ENCODE measurements at regions not wholly inside any gene's neighbourhood (a gene's known extent, or its start where the extent isn't known, plus 50 kb on each side); places are given as distances from the start of the nearest gene placed in this dataset.

DNA sequence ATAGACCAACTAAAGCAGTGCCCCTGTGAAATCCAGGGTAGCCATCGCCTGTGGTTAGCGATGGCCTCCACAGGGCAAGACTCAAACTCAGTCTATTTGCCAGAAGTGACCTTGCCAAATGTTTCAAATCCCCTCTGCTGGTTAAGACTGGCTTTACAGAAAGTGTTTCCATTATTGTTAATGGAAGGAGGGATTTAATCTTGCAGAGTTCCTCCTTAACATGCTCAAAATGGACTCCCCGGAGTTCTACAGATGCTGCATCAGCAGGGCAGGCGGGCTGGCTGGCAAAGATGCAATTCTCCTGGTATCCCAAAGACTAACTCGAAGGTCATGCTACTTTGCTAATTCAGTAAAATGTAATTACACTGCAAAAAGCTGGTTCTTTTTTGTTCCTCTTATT, 313.0 kb upstream of the SLC7A11 start:
- DNase-seq = no peak

DNA sequence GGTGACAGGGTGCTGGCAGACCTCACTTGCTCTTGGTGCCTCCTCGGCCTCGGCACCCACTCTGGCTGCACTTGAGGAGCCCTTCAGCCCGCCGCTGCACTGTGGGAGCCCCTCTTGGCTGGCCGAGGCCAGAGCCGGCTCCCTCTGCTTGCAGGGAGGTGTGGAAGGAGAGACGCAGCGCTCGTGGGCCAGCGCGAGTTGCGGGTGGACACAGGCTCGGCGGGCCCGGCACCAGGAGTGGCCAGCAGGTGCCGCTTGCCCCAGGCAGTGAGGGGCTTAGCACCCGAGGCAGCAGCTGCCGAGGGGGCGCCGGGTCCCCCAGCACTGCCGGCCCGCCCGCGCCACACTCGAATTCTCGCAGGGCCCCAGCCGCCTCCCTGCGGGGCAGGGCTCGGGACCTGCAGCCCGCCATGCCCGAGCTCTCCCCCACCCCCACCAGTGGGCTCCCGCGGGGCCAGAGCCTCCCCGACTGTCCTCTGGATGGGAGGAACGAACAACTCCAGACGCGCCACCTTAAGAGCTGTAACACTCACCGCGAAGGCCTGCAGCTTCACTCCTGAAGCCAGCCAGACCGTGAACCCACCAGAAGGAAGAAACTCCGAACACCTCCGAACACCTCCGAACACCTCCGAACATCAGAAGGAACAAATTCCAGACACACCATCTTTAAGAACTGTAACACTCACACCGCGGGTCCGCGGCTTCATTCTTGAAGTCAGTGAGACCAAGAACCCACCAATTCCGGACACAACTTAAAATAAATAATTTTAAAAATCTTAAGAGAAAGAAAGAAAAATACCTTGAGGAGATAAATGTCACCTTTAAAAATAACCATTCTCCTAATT, 311.1 kb upstream of the SLC7A11 start:
- DNase-seq = no peak

DNA sequence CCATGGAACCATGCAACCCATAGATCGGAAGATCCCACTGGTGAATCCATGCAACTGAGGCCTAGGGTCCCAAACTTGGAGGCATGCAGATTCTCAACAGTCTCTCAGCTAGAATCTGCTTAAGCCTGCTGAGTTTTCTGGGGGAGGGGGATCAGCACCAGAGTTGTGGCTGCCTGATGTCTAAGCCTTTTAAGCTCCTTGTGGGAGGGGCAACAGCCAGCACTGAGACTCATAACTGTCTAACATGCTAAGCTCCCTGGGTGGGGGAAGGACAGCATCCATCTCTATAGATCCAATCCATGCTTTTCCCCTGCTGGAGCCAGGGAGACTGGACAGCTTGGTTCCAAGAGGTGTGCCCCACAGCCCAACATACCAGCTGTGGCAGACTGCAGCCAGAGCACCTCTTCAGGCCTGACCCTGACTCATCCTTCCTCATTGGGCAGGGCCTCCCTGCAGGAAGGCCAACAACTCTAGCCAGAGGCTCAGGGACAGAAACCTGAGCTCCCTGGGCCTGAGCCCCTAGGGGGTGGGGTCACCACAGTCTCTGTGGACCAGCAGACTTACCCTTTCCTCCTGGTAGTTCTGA, 300.1 kb upstream of the SLC7A11 start:
- no peak for DNase-seq

- no peak for DNase-seq
These were observed 298.1 kb upstream of the SLC7A11 start for GRCh38 chr4:138540056-138540800.

- no peak for DNase-seq
These were observed 296.6 kb upstream of the SLC7A11 start for GRCh38 chr4:138538743-138539142.

GRCh38 chr4:138537731-138538490, 295.8 kb upstream of the SLC7A11 start:
- DNase-seq = no peak

DNA sequence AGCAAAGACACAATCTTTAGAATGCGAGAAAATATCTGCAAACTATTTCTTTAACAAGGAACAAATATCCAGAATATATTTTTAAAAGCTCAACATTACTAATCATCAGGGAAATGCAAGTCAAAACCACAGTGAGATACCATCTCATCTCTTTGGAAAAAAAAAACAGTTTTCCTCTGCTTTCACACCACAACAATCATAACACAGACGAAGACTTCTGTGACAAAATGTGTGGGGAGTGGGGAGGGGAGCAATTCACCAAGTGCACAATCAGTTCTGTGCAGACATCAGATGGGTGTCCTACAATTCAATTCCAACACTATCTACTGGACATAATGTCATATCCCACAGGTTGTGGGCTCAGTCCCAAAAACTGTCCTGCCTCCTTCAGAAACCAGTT, 293.2 kb upstream of the SLC7A11 start:
- DNase-seq = no peak

DNA sequence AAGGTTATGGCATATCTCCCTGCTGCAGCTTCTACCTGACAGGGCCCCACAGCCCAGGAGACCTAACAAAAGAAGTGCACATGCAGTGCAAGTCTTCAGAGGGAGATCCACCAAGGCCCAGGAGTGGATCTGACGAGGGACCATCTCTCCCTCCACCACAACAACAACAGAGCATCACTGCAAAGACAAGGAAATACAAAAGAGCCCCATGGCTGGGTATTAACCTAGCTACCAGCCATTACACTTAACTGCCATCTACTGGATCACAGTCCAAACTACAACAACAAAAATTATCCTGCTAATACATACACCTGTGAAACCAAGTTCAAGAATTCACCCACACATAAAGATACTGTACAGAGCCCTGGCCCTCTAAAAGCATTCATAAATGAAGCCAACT, 280.2 kb upstream of the SLC7A11 start:
- no peak for DNase-seq

GRCh38 chr4:138521809-138522208, 279.7 kb upstream of the SLC7A11 start:
- DNase-seq = no peak

DNA sequence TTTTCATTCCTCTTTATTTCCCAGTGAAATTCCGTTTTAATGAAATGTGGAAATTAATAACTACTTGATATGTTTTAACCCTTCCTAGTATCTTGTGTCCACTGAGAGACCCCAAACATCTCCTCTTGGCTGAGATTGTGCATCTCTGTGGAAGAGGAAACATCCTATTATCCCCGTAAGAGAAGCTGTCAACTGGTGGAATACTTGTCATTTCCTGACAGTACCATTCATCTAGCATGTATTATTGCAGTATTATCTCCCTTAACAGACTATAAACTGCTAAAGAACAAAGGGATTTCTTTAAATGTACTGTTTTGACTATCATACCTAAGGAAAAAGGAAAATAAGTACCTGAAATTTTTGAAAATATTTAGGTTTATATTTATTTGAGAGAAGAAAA, 277.3 kb upstream of the SLC7A11 start:
- no peak for DNase-seq

DNA sequence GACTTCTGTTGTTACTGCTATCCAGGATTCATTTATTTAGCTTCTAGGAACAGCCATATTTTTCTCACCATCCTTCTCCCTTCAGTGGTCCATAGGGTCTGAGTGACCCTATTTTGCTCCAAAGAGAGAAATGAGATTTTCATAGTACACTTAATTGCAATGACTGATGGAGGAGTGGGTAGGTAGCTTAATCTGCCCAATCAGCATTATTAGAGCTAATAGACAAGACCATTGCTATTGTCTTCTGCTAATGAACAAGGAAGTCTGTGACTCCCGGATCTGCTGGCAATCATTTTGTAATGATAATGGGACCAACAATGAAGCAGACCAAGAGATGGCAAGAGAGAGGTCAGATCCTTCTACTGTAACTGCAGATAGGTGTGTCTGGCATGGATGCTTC, 271.4 kb upstream of the SLC7A11 start:
- no peak for DNase-seq

DNA sequence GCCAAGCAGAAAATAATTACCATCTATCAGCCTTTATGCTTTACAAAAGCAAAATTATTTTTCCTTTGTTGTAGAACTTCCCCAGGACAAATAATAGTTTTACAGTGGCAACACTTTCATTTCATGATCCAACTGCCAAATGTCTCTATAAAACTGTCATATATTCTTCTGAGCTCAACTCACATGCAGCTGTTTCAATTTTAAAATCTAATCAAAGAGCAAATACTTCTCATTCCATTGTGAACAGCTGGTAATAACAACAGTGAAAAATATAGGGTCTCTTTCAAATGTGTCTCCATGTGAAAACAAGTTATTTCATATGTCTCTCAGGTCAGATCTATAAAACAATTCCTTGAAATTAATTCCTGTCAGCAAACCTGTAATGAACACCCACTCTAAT, 270.6 kb upstream of the SLC7A11 start:
- DNase-seq = no peak

DNA sequence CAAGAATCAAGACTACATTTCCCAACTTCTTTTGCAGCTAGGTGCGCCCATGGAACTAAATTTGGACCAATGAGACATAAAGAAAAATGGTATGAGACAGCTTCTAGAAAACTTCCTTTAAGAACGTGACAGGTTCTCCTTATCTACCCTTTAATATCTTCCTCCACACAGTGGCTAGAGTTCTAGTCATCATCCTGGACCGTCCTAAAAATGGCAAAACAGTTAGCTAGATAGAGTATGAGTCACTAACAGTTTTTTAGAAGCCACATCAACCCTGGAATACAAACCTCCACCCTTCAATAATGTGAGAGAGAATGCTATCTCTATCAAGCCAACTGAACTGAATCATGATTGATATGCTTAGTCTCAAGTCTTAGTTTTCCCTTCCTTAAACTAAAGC, 267.9 kb upstream of the SLC7A11 start:
- DNase-seq = no peak

GRCh38 chr4:138509346-138509745, 267.2 kb upstream of the SLC7A11 start:
- no peak for DNase-seq

DNA sequence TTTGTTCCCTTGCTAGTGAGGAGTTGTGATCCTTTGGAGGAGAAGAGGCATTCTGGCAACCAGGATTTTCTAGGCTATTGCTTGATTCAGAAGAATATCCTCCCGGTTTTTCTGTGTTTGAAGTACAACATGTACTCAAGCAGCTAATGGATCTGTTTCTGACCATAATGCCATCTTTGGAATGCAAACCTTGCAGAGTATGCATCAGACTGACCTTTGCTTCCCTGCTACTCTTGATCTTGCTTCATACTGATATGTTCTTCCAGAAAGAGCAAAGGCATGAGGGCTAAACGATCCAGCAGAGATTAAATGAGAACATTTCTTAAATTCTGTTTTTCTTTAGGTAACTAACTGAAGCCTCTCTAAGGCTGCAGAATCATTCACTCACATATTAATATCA, 265.4 kb upstream of the SLC7A11 start:
- no peak for DNase-seq

GRCh38 chr4:138501614-138502013, 259.5 kb upstream of the SLC7A11 start:
- no peak for DNase-seq

- no peak for DNase-seq
These were observed 258.7 kb upstream of the SLC7A11 start for GRCh38 chr4:138500869-138501268.

DNA sequence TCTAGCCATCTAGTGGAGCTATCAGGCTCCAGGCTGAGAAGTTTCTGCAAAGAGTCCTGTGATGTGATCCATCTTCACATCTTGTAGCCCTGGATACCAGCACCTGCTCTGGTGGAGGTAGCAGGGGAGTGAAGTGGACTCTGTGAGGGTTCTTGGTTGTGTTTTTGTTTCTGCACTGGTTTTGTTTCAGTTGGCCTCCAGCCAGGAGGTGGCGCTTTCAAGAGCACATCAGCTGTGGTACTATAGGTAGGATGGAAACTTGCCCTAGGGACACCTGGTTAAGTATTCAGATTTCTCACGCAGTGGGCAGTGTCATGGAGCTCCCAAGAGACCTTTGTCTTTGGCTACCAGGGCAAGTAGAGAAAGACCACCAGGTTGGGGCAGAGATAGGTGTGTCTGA, 257.5 kb upstream of the SLC7A11 start:
- DNase-seq = no peak

DNA sequence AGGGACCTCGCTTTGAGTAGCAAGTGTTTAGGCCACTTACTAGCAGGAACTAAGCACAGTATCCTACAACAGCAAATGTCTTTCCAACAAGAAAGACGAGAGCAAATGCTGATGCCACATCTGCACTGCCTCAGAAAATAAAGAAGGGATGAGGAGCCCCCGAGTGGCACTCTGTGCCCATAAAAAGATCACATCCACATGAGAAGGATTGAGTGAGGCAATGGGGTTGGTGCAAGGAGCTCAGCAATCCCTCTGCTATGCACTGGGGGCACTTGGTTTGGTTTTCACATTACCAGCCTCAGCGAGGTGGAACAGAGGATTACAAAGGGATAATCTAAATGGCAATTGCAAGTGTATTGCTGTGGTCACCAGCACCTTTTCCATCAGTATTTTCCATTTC, 252.8 kb upstream of the SLC7A11 start:
- DNase-seq = no peak

DNA sequence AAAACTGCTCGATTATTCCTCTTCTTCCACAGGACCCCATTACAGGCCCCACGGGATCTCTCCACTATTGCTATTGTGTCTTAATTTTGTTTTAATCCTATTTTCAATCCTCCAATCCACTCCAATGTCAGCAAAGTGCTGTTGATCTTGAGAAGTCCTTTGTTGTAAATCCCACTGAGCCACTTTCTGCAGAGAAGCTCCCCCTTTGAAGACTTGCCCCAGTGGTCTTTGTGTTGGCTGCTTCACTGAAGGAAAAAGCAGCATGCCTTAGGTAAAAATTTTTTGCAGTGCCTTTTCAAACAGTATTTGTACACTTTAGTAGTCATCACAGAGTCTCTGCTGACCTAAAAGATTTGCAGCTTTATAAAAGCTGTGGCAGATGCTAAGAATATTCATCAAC, 252.0 kb upstream of the SLC7A11 start:
- DNase-seq = no peak

- no peak for DNase-seq
These were observed 250.0 kb upstream of the SLC7A11 start for GRCh38 chr4:138492176-138492575.

DNA sequence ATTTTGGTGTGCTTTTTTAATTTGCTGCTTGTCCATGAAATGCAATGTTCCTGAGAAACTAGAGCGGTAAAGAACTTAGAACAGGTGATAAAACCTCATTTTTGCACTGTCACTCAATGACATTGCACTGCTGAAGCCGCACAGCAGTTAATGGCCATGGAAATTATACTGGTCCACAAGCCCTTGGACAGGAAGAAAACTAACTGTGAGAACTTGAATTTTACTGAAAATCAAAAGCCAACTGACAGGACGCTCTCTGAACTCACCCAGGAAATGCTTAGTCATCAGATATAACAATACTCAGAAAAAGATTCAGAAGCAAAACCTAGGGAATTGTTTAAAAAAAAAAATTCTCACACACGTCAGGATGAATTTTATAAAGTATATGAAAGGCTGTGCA, 246.4 kb upstream of the SLC7A11 start:
- no peak for DNase-seq

GRCh38 chr4:138487670-138488069, 245.5 kb upstream of the SLC7A11 start:
- DNase-seq = no peak

Measured in cerebellar nuclear complex (tissue), 1 donor.